Uterus (tissue), 2 donors: ENCODE measurements at regions not wholly inside any gene's neighbourhood (a gene's known extent, or its start where the extent isn't known, plus 50 kb on each side); places are given as distances from the start of the nearest gene placed in this dataset.

ENCODE experiments used
- CTCF ChIP-seq, 4 experiments: fragments of 200-600 bp in 2 of 4; fragments of 450-650 bp in 2 of 4; sonication (generic) in 2 of 4; IDR thresholded peaks; one replicate each; pipeline ENCODE4 v1.5.1; 2016 to 2019; ENCODE audit warnings: antibody characterized with exemption in 4 of 4, mild to moderate bottlenecking in 2 of 4, moderate library complexity in 1 of 4
- POLR2A ChIP-seq, 2 donors: fragments of 450-650 bp; IDR thresholded peaks; one replicate each; pipeline ENCODE4 v1.6.1; 2016; ENCODE audit warnings: antibody characterized with exemption in 2 of 2, mild to moderate bottlenecking in 1 of 2, moderate library complexity in 1 of 2

GRCh38 chr12:84585776-84586395 lies 326.7 kb downstream of the SLC6A15 start:
- no peak for TF ChIP-seq CTCF (IDR thresholded peaks at IDR 0.05)
- no peak for TF ChIP-seq POLR2A (IDR thresholded peaks at IDR 0.05)
